GM21390 (cell line): ENCODE measurements at regions not wholly inside any gene's neighbourhood (a gene's known extent, or its start where the extent isn't known, plus 50 kb on each side); places are given as distances from the start of the nearest gene placed in this dataset.

Experiments
- ATAC-seq: cut with Tn5 transposase; IDR thresholded peaks from one replicate; pipeline ENCODE4 v1.9.1; 2021; ENCODE audit not compliant: unreplicated experiment

GRCh38 chr9:78562021-78562420 is 265.1 kb downstream of the PSAT1 start:
- ATAC-seq, result no peak

- ATAC-seq, result no peak
Observed at GRCh38 chr9:78563269-78563668, 266.3 kb downstream of the PSAT1 start.

- ATAC-seq, result no peak
Observed at GRCh38 chr9:78565481-78565880, 268.6 kb downstream of the PSAT1 start.

- ATAC-seq, result no peak
Observed at GRCh38 chr9:78566521-78566920, 269.6 kb downstream of the PSAT1 start.

GRCh38 chr9:78566948-78567675 is 270.2 kb downstream of the PSAT1 start:
- no peak for ATAC-seq

- ATAC-seq, result no peak
Observed at GRCh38 chr9:78567693-78568092, 270.8 kb downstream of the PSAT1 start.

- no peak for ATAC-seq
Observed at GRCh38 chr9:78568774-78569173, 271.8 kb downstream of the PSAT1 start.

GRCh38 chr9:78572266-78572665 is 275.3 kb downstream of the PSAT1 start:
- ATAC-seq, result no peak

- ATAC-seq, result no peak
Observed at GRCh38 chr9:78573205-78573604, 276.3 kb downstream of the PSAT1 start.

- no peak for ATAC-seq
Observed at GRCh38 chr9:78573669-78574068, 276.7 kb downstream of the PSAT1 start.

GRCh38 chr9:78574354-78575045 is 277.6 kb downstream of the PSAT1 start:
- ATAC-seq, result no peak

- no peak for ATAC-seq
Observed at GRCh38 chr9:78575081-78575480, 278.2 kb downstream of the PSAT1 start.

- no peak for ATAC-seq
Observed at GRCh38 chr9:78575771-78576170, 278.8 kb downstream of the PSAT1 start.

GRCh38 chr9:78577156-78577906 is 280.4 kb downstream of the PSAT1 start:
- ATAC-seq, result no peak

GRCh38 chr9:78578072-78578471 is 281.1 kb downstream of the PSAT1 start:
- ATAC-seq, result no peak

GRCh38 chr9:78582821-78583220 is 285.9 kb downstream of the PSAT1 start:
- ATAC-seq, result no peak

GRCh38 chr9:78584589-78584988 is 287.7 kb downstream of the PSAT1 start:
- no peak for ATAC-seq

GRCh38 chr9:78585909-78586308 is 289.0 kb downstream of the PSAT1 start:
- ATAC-seq, result no peak

GRCh38 chr9:78590068-78590467 is 293.1 kb downstream of the PSAT1 start:
- no peak for ATAC-seq

- no peak for ATAC-seq
Observed at GRCh38 chr9:78592811-78593210, 295.9 kb downstream of the PSAT1 start.

GRCh38 chr9:78595200-78595945 is 298.4 kb downstream of the PSAT1 start:
- no peak for ATAC-seq
